K562 (cell line): ENCODE measurements at regions not wholly inside any gene's neighbourhood (a gene's known extent, or its start where the extent isn't known, plus 50 kb on each side); places are given as distances from the start of the nearest gene placed in this dataset.

Experiments used
- ATAC-seq: fragments of 200-7000 bp; cut with Tn5 transposase; 3 replicates; pipeline ENCODE4 v1.9.1; 2020; ENCODE audit warnings: moderate library complexity
- BruUV-seq: library from RNA; stranded (reverse); fragments of 400-500 nt; replicated peaks from 2 replicates; lab custom pipeline; 2021; lab: Mats Ljungman, UMichigan
- CTCF ChIA-PET: fragments of 300-600 bp; formaldehyde crosslinking; extraction: SDS; loops from one replicate; lab custom pipeline; 2021; ENCODE audit warnings: low intra/inter-chr PET ratio; lab: Yijun Ruan, JAX
- POLR2A ChIA-PET: fragments of 300-600, 350-650 bp; sonication (Branson Sonifier 250); formaldehyde crosslinking; extraction: SDS; loops from one replicate; lab custom pipeline; 2021; ENCODE audit warnings: antibody characterized with exemption, inconsistent platforms; lab: Yijun Ruan, JAX
- DNase-seq, 4 experiments: peaks; one replicate each; pipeline versions ENCODE4 v3.0.0 to v3.0.0-alpha.2; 2011 to 2018; ENCODE audit warnings: low spot score in 3 of 4, mixed read lengths in 3 of 4; ENCODE audit errors: extremely low read depth in 1 of 4
- FAIRE-seq: peaks from 2 replicates; lab custom pipeline; 2011; peaks lifted over from hg19 to GRCh38; lab: Jason Lieb, UNC
- H2AFZ ChIP-seq: 2 replicates; pipeline ENCODE4 v1.6.0; 2011; ENCODE audit warnings: low read depth, low read length, control low read depth, inconsistent platforms
- H3K27ac ChIP-seq: fragments of 200-600 bp; 3 replicates; pipeline ENCODE4 v1.8.0; 2011; ENCODE audit warnings: low read depth, mild to moderate bottlenecking, control low read depth, inconsistent platforms, low read length, moderate library complexity, mixed read lengths; ENCODE audit errors: extremely low read depth
- H3K27me3 ChIP-seq, 2 experiments: fragments of 300-600 bp in 1 of 2; 2 replicates in 1 of 2; 3 replicates in 1 of 2; pipeline versions ENCODE4 v1.6.0 to v1.8.0; 2011; ENCODE audit warnings: inconsistent platforms in 2 of 2, low read length in 2 of 2, mild to moderate bottlenecking in 1 of 2, mixed read lengths in 1 of 2, moderate library complexity in 1 of 2; ENCODE audit not compliant: control insufficient read depth in 2 of 2, insufficient read depth in 2 of 2
- H3K36me3 ChIP-seq: fragments of 300-600 bp; 3 replicates; pipeline ENCODE4 v1.8.0; 2011; ENCODE audit warnings: mild to moderate bottlenecking, low read length, inconsistent platforms; ENCODE audit not compliant: control insufficient read depth, insufficient read depth
- H3K4me1 ChIP-seq, 2 experiments: fragments of 200-600 bp in 1 of 2; replicated peaks in 1 of 2; 2 replicates in 1 of 2; 3 replicates in 1 of 2; pipeline versions ENCODE4 v1.5.1 to v1.8.0; 2011; ENCODE audit warnings: inconsistent platforms in 2 of 2, low read length in 2 of 2, mild to moderate bottlenecking in 1 of 2, mixed read lengths in 1 of 2, moderate library complexity in 1 of 2; ENCODE audit not compliant: control insufficient read depth in 2 of 2, insufficient read depth in 2 of 2
- H3K4me2 ChIP-seq: 2 replicates; pipeline ENCODE4 v1.6.1; 2011; ENCODE audit warnings: low read length, control low read depth, inconsistent platforms, mixed read lengths; ENCODE audit not compliant: insufficient read depth
- H3K4me3 ChIP-seq: fragments of 200-600 bp; sonication (generic), shearing (Covaris generic); 2 replicates; pipeline ENCODE4 v1.5.1; 2016; ENCODE audit warnings: control low read depth, inconsistent platforms
- H3K79me2 ChIP-seq: fragments of 200-600 bp; 3 replicates; pipeline ENCODE4 v1.8.0; 2011; ENCODE audit warnings: low read length, inconsistent platforms; ENCODE audit not compliant: control insufficient read depth, insufficient read depth
- H3K9ac ChIP-seq, 2 experiments: 2 replicates each; pipeline versions ENCODE4 v1.6.0 to v1.6.1; 2011; ENCODE audit warnings: low read depth in 2 of 2, low read length in 2 of 2, control low read depth in 1 of 2, inconsistent platforms in 1 of 2, mild to moderate bottlenecking in 1 of 2, mixed read lengths in 1 of 2; ENCODE audit not compliant: insufficient read depth in 1 of 2
- H3K9me1 ChIP-seq: one replicate; pipeline ENCODE4 v1.6.0; 2011; ENCODE audit warnings: inconsistent platforms, mild to moderate bottlenecking, low read length, moderate library complexity; ENCODE audit not compliant: control insufficient read depth, insufficient read depth
- H3K9me3 ChIP-seq: replicated peaks from 2 replicates; pipeline ENCODE4 v1.5.1; 2011; ENCODE audit warnings: low read depth, low read length, inconsistent platforms; ENCODE audit not compliant: control insufficient read depth, insufficient read depth
- H4K20me1 ChIP-seq: replicated peaks from 2 replicates; pipeline ENCODE4 v1.6.1; 2011; ENCODE audit warnings: low read length, inconsistent platforms, mixed read lengths; ENCODE audit not compliant: control insufficient read depth, insufficient read depth
- ATF2 ChIP-seq: sonication (generic); formaldehyde crosslinking; IDR thresholded peaks from 2 replicates; pipeline ENCODE4 v1.8.1; 2022; ENCODE audit warnings: missing genetic modification reagents
- CTBP1 ChIP-seq: fragments of 450-650 bp; IDR thresholded peaks from 2 replicates; pipeline ENCODE4 v1.6.1; 2016; ENCODE audit warnings: borderline replicate concordance
- PHF8 ChIP-seq: fragments of 200-600 bp; sonication (generic); IDR thresholded peaks from 2 replicates; pipeline ENCODE4 v1.6.1; 2012; ENCODE audit warnings: mixed run types, mild to moderate bottlenecking, inconsistent platforms, low read length, moderate library complexity, borderline replicate concordance
- POU5F1 ChIP-seq: fragments of 150-350 bp; IDR thresholded peaks from 2 replicates; pipeline ENCODE4 v1.6.1; 2014; ENCODE audit warnings: borderline replicate concordance, low read length, low read depth, mild to moderate bottlenecking; ENCODE audit not compliant: partially characterized antibody
- RUNX1 ChIP-seq: sonication (generic); IDR thresholded peaks from 2 replicates; pipeline ENCODE4 v1.6.1; 2016; ENCODE audit warnings: antibody characterized with exemption, low read depth
- ZNF583 ChIP-seq: fragments of 250-450 bp; sonication (Bioruptor Pico); IDR thresholded peaks from 2 replicates; pipeline ENCODE4 v1.4.0; 2020
- WGBS: fragments of 100-300 bp; shearing (Covaris generic); methylation state at CpG from one replicate; pipeline ENCODE4 v1.1.6; 2016; ENCODE audit warnings: low coverage, mixed read lengths; ENCODE audit not compliant: insufficient coverage; ENCODE audit errors: missing lambda C conversion rate; 5-methylcytosine and 5-hydroxymethylcytosine counted together
- in situ Hi-C: fragments of 300-500 bp; cut with MboI; formaldehyde crosslinking; loops from 4 replicates; pipeline ENCODE4 v1.15.0; 2018; ENCODE audit warnings: inconsistent platforms, mixed read lengths
- intact Hi-C: fragments of 100-400 bp; cut with micrococcal nuclease; formaldehyde crosslinking; loops from 2 replicates; pipeline ENCODE4 v1.14.2; 2022
- TF ChIP-seq, protein P1 (sequence below): fragments of 450-650 bp; formaldehyde crosslinking; IDR thresholded peaks from 2 replicates; pipeline ENCODE4 v1.4.0; 2020; ENCODE audit warnings: mild to moderate bottlenecking

DNA sequence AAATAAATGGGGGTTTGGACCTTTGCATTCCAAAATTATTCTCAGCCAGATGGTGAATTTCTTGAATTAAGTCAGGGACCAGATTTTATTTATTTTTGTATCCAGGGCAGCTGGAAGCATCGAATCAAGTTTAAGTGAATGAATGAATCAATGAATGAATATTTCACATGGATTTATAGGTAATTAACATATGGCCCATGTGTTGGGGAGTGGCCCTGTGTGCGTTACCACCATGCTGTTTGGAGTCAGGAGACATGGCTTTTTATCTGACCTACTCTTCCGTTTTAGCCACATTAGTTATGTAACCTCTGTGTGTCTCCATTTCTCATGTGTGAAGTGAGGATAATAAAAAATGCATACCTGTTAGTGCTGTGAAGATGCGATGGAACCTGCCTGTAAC, 213.5 kb downstream of the CDH26 start:
- ATAC-seq: no peak
- no peak for DNase-seq
- no peaks in the 10 kb centered on the region for H3K27me3 ChIP-seq
- no peak overlapping the region for H3K4me2 ChIP-seq
- in situ Hi-C loops: no loop called here
- H3K9ac ChIP-seq: no peak overlapping the region
- ChIA-PET POLR2A (no interaction called here), CTCF (no interaction called here)
- H3K9me1 ChIP-seq: no peaks in the 10 kb centered on the region
- no peak overlapping the region for H2AFZ ChIP-seq
- no TSS peak for BruUV-seq
- no peak overlapping the region for H3K27ac ChIP-seq
- intact Hi-C loops: no loop called here
- no peak overlapping the region for H3K4me3 ChIP-seq
- WGBS: 2% methylated on average over 4 of the region's 4 CpGs
- no peaks in the 10 kb centered on the region for H3K9me3 ChIP-seq
- H3K36me3 ChIP-seq: no peaks in the 10 kb centered on the region
- H3K4me1 ChIP-seq: no peaks in the 10 kb centered on the region
- no peak for FAIRE-seq
- TF ChIP-seq ATF2 (CRISPR knock-in tag) (no peak), ZNF583 (CRISPR knock-in tag) (no peak), POU5F1 (no peak), RUNX1 (no peak), PHF8 (no peak), CTBP1 (no peak)
- TF ChIP-seq, protein P1, sequence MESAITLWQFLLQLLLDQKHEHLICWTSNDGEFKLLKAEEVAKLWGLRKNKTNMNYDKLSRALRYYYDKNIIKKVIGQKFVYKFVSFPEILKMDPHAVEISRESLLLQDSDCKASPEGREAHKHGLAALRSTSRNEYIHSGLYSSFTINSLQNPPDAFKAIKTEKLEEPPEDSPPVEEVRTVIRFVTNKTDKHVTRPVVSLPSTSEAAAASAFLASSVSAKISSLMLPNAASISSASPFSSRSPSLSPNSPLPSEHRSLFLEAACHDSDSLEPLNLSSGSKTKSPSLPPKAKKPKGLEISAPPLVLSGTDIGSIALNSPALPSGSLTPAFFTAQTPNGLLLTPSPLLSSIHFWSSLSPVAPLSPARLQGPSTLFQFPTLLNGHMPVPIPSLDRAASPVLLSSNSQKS (CRISPR knock-in tag): no peak
- H3K79me2 ChIP-seq: no peaks in the 10 kb centered on the region
- no peaks in the 10 kb centered on the region for H4K20me1 ChIP-seq
